GM20431 (cell line): ENCODE measurements at regions not wholly inside any gene's neighbourhood (a gene's known extent, or its start where the extent isn't known, plus 50 kb on each side); places are given as distances from the start of the nearest gene placed in this dataset.

Source experiments
- in situ Hi-C: fragments of 300-500 bp; cut with MseI, MboI; formaldehyde crosslinking; loops from one replicate; pipeline ENCODE4 v1.15.0; 2020; ENCODE audit warnings: low sequenced_read_pairs; ENCODE audit not compliant: unreplicated experiment

GRCh38 chr6:155549028-155549798 lies 93.6 kb upstream of the NOX3 start:
- in situ Hi-C loops, result no loop called here

GRCh38 chr6:155548576-155548975 lies 92.9 kb upstream of the NOX3 start:
- in situ Hi-C loops, result no loop called here

- in situ Hi-C loops, result no loop called here
Measured at GRCh38 chr6:155544677-155545076, 89.0 kb upstream of the NOX3 start.

GRCh38 chr6:155543166-155543847 lies 87.7 kb upstream of the NOX3 start:
- in situ Hi-C loops, result no loop called here

GRCh38 chr6:155542036-155542435 lies 86.4 kb upstream of the NOX3 start:
- in situ Hi-C loops, result no loop called here

- in situ Hi-C loops, result no loop called here
Measured at GRCh38 chr6:155538708-155539390, 83.2 kb upstream of the NOX3 start.

- in situ Hi-C loops, result no loop called here
Measured at GRCh38 chr6:155534678-155535077, 79.0 kb upstream of the NOX3 start.

- in situ Hi-C loops, result no loop called here
Measured at GRCh38 chr6:155530219-155530834, 74.7 kb upstream of the NOX3 start.

- in situ Hi-C loops, result loop anchor here (10.0 kb wide), 1 partner anchor 205 kb away; no protein-coding TSS in a partner anchor
Measured at GRCh38 chr6:155529814-155530213, 74.2 kb upstream of the NOX3 start.

- in situ Hi-C loops, result loop anchor here (10.0 kb wide), 1 partner anchor 204 kb away; no protein-coding TSS in a partner anchor
Measured at GRCh38 chr6:155528982-155529453, 73.4 kb upstream of the NOX3 start.

GRCh38 chr6:155528335-155528734 lies 72.7 kb upstream of the NOX3 start:
- in situ Hi-C loops, result loop anchor here (10.0 kb wide), 1 partner anchor 204 kb away; no protein-coding TSS in a partner anchor

- in situ Hi-C loops, result loop anchor here (10.0 kb wide), 1 partner anchor 203 kb away; no protein-coding TSS in a partner anchor
Measured at GRCh38 chr6:155527443-155527842, 71.8 kb upstream of the NOX3 start.

GRCh38 chr6:155523821-155524651 lies 68.4 kb upstream of the NOX3 start:
- in situ Hi-C loops, result loop anchor here (10.0 kb wide), 1 partner anchor 199 kb away; no protein-coding TSS in a partner anchor

GRCh38 chr6:155521719-155522118 lies 66.1 kb upstream of the NOX3 start:
- in situ Hi-C loops, result loop anchor here (10.0 kb wide), 1 partner anchor 197 kb away; no protein-coding TSS in a partner anchor

GRCh38 chr6:155520078-155520477 lies 64.4 kb upstream of the NOX3 start:
- in situ Hi-C loops, result loop anchor here (10.0 kb wide), 1 partner anchor 195 kb away; no protein-coding TSS in a partner anchor

- in situ Hi-C loops, result no loop called here
Measured at GRCh38 chr6:155519176-155519738, 63.6 kb upstream of the NOX3 start.

GRCh38 chr6:155517294-155517693 lies 61.7 kb upstream of the NOX3 start:
- in situ Hi-C loops, result no loop called here

- in situ Hi-C loops, result no loop called here
Measured at GRCh38 chr6:155510879-155511278, 55.2 kb upstream of the NOX3 start.
